Heart left ventricle (tissue), 13 donors: ENCODE measurements at regions not wholly inside any gene's neighbourhood (a gene's known extent, or its start where the extent isn't known, plus 50 kb on each side); places are given as distances from the start of the nearest gene placed in this dataset.

ENCODE experiments used
- CTCF ChIP-seq, 12 donors: fragments of 200-600 bp; sonication (generic) in 4 of 12; IDR thresholded peaks; one replicate each; pipeline versions ENCODE4 v1.5.0 to v1.8.0; 2018 to 2022; ENCODE audit warnings: antibody characterized with exemption in 12 of 12, mild to moderate bottlenecking in 5 of 12
- POLR2A ChIP-seq, 2 donors: fragments of 450-650 bp; IDR thresholded peaks; one replicate each; pipeline ENCODE4 v1.6.1; 2017; ENCODE audit warnings: antibody characterized with exemption in 2 of 2, mild to moderate bottlenecking in 2 of 2, moderate library complexity in 2 of 2
- donor health status: ischemic (EF 13 %, LVEDD 7.1; RV severe dilation, severe dysfunction).
- donor health status: DM: no; HTN: yes; CAD: no.
- donor health status: DM: no; HTN: no; CAD: no.
- donor health status: ischemic (EF 25% LVEDD 6.9; RV normal size, moderate dysfunction).
- donor health status: ischemic (EF 25% LVEDD 5.7; RV mildly dilated, moderate dysfunction).
- donor health status: ischemic (EF 35%, LVEDD 5.7; RV mildly dilated, moderate dysfunction).
- donor health status: nonischemic (EF 11% LVEDD 7.7; RV severe dilation, severe dysfunction).
- donor health status: DM: yes; HTN: yes; CAD: no.
- donor health status: PGD.
- donor health status: ischemic (EF 29% LVEDD 5.4; RV normal size, mild dysfunction).
- donor health status: nonischemic (EF 23%, LVEDD 6.1; RV moderate dilation, normal function).

- TF ChIP-seq CTCF (IDR thresholded peaks at IDR 0.05) (no peak), POLR2A (IDR thresholded peaks at IDR 0.05) (no peak)
These were observed 127.7 kb upstream of the MYLIP start for GRCh38 chr6:16001158-16001557.
